GM18507 (cell line): ENCODE measurements at regions not wholly inside any gene's neighbourhood (a gene's known extent, or its start where the extent isn't known, plus 50 kb on each side); places are given as distances from the start of the nearest gene placed in this dataset.
"Not testable (repeated sequence)": the region's sequence is repeated elsewhere in the genome, so short reads cannot be mapped to it uniquely, and the experiment has no call there.

Source experiments
- DNase-seq: peaks from one replicate; pipeline ENCODE4 v3.0.0; 2011; ENCODE audit warnings: low read depth; ENCODE audit not compliant: insufficient read length; ENCODE audit errors: extremely low spot score
- FAIRE-seq: peaks from 2 replicates; lab custom pipeline; 2011; peaks lifted over from hg19 to GRCh38; lab: Jason Lieb, UNC

GRCh38 chr16:52742608-52743170 lies 195.7 kb upstream of the TOX3 start:
- FAIRE-seq (no peak), DNase-seq (no peak)

GRCh38 chr16:52742052-52742451 lies 195.1 kb upstream of the TOX3 start:
- no peak for FAIRE-seq
- no peak for DNase-seq

GRCh38 chr16:52741351-52741750 lies 194.4 kb upstream of the TOX3 start:
- FAIRE-seq (no peak), DNase-seq (no peak)

GRCh38 chr16:52740766-52741165 lies 193.8 kb upstream of the TOX3 start:
- no peak for FAIRE-seq
- DNase-seq = no peak

GRCh38 chr16:52740333-52740732 lies 193.4 kb upstream of the TOX3 start:
- no peak for DNase-seq
- FAIRE-seq = no peak

- not testable (repeated sequence) for DNase-seq, FAIRE-seq
These were observed 192.0 kb upstream of the TOX3 start for GRCh38 chr16:52738992-52739391.

- DNase-seq (no peak), FAIRE-seq (no peak)
These were observed 184.4 kb upstream of the TOX3 start for GRCh38 chr16:52731219-52731875.

GRCh38 chr16:52729731-52730130 lies 182.8 kb upstream of the TOX3 start:
- DNase-seq (no peak), FAIRE-seq (no peak)

- DNase-seq (no peak), FAIRE-seq (no peak)
These were observed 180.9 kb upstream of the TOX3 start for GRCh38 chr16:52727849-52728248.

- FAIRE-seq (no peak), DNase-seq (no peak)
These were observed 180.5 kb upstream of the TOX3 start for GRCh38 chr16:52727441-52727840.

- DNase-seq = no peak
- FAIRE-seq = no peak
These were observed 178.5 kb upstream of the TOX3 start for GRCh38 chr16:52725461-52725860.

GRCh38 chr16:52725043-52725442 lies 178.1 kb upstream of the TOX3 start:
- no peak for FAIRE-seq
- no peak for DNase-seq

GRCh38 chr16:52721331-52721730 lies 174.4 kb upstream of the TOX3 start:
- FAIRE-seq = no peak
- DNase-seq = no peak

GRCh38 chr16:52718046-52718445 lies 171.1 kb upstream of the TOX3 start:
- FAIRE-seq (no peak), DNase-seq (no peak)

GRCh38 chr16:52713740-52714139 lies 166.8 kb upstream of the TOX3 start:
- FAIRE-seq (no peak), DNase-seq (no peak)

GRCh38 chr16:52709306-52709705 lies 162.4 kb upstream of the TOX3 start:
- DNase-seq (no peak), FAIRE-seq (no peak)

GRCh38 chr16:52708476-52708875 lies 161.5 kb upstream of the TOX3 start:
- DNase-seq = no peak

GRCh38 chr16:52707676-52708337 lies 160.9 kb upstream of the TOX3 start:
- no peak for FAIRE-seq
- DNase-seq = no peak

More at GRCh38 chr16:52708476-52708875, 161.5 kb upstream of the TOX3 start:
- no peak for FAIRE-seq

GRCh38 chr16:52705122-52705521 lies 158.2 kb upstream of the TOX3 start:
- DNase-seq (no peak), FAIRE-seq (no peak)

GRCh38 chr16:52697971-52698370 lies 151.0 kb upstream of the TOX3 start:
- DNase-seq = no peak

GRCh38 chr16:52696126-52696525 lies 149.2 kb upstream of the TOX3 start:
- no peak for FAIRE-seq

More at GRCh38 chr16:52697971-52698370, 151.0 kb upstream of the TOX3 start:
- FAIRE-seq = no peak

More at GRCh38 chr16:52696126-52696525, 149.2 kb upstream of the TOX3 start:
- DNase-seq = no peak
